Ovary (tissue), 3 donors: ENCODE measurements at regions not wholly inside any gene's neighbourhood (a gene's known extent, or its start where the extent isn't known, plus 50 kb on each side); places are given as distances from the start of the nearest gene placed in this dataset.

Experiments used
- EP300 ChIP-seq: sonication (generic); formaldehyde crosslinking; IDR thresholded peaks from one replicate; pipeline ENCODE4 v1.6.1; 2017; ENCODE audit warnings: antibody characterized with exemption
- TF ChIP-seq, protein P1 (sequence below), 3 donors: fragments of 450-650 bp in 2 of 3; fragments of 200-600 bp in 1 of 3; IDR thresholded peaks; one replicate each; pipeline versions ENCODE4 v1.5.1 to v1.8.0; 2016 to 2022; ENCODE audit warnings: antibody characterized with exemption in 3 of 3, mild to moderate bottlenecking in 1 of 3
- donor health status: DM: no; HTN: no; CAD: no.

DNA sequence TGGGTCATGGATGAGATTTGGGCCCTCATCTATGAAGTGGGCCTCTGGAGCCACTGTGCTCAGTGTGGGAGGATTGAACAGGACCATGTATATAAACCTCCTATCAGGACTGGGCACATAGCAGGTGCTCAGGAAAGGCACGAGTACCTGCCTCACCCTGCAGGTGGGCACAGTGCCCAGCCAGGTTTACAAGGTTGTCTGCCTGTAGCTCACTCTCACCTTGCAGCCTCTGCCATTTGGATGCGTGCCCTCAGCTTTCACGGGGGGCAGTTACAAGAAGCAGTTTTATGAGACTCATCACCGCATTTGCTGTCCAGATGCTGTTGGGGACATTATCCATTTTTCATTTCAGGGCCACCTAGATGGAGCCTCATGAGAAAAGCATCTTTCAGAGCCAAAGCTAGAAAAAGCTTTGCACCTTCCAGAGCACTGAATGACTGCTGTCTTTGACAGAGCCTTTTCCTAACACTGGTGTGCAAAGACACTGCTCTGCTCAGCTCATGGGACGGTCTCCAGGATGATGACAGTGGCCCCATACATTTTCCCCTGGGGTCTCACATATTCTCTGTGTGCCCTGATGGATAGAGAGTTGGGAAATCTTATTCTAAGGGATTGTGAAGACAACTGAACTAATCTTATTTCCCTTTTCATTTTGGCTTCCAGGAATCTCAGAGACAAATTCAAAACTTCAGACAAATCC, 327.5 kb upstream of the RTL1 start:
- TF ChIP-seq, protein P1, sequence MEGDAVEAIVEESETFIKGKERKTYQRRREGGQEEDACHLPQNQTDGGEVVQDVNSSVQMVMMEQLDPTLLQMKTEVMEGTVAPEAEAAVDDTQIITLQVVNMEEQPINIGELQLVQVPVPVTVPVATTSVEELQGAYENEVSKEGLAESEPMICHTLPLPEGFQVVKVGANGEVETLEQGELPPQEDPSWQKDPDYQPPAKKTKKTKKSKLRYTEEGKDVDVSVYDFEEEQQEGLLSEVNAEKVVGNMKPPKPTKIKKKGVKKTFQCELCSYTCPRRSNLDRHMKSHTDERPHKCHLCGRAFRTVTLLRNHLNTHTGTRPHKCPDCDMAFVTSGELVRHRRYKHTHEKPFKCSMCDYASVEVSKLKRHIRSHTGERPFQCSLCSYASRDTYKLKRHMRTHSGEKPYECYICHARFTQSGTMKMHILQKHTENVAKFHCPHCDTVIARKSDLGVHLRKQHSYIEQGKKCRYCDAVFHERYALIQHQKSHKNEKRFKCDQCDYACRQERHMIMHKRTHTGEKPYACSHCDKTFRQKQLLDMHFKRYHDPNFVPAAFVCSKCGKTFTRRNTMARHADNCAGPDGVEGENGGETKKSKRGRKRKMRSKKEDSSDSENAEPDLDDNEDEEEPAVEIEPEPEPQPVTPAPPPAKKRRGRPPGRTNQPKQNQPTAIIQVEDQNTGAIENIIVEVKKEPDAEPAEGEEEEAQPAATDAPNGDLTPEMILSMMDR (IDR thresholded peaks at IDR 0.05): no peak
- no peak for TF ChIP-seq EP300
